OCI-LY1 (cell line): ENCODE measurements at regions not wholly inside any gene's neighbourhood (a gene's known extent, or its start where the extent isn't known, plus 50 kb on each side); places are given as distances from the start of the nearest gene placed in this dataset.

ENCODE experiments used
- CTCF ChIP-seq: fragments of 200-600 bp; sonication (generic), shearing (Covaris generic); IDR thresholded peaks from 2 replicates; pipeline ENCODE4 v1.5.1; 2017; ENCODE audit warnings: mild to moderate bottlenecking, antibody characterized with exemption, low read length, moderate library complexity, mixed read lengths
- EZH2 ChIP-seq: fragments of 200-600 bp; sonication (generic), shearing (Covaris generic); IDR thresholded peaks from 2 replicates; pipeline ENCODE4 v1.8.0; 2017; ENCODE audit warnings: borderline replicate concordance, mixed run types, mild to moderate bottlenecking, antibody characterized with exemption, low read length, moderate library complexity, mixed read lengths

DNA sequence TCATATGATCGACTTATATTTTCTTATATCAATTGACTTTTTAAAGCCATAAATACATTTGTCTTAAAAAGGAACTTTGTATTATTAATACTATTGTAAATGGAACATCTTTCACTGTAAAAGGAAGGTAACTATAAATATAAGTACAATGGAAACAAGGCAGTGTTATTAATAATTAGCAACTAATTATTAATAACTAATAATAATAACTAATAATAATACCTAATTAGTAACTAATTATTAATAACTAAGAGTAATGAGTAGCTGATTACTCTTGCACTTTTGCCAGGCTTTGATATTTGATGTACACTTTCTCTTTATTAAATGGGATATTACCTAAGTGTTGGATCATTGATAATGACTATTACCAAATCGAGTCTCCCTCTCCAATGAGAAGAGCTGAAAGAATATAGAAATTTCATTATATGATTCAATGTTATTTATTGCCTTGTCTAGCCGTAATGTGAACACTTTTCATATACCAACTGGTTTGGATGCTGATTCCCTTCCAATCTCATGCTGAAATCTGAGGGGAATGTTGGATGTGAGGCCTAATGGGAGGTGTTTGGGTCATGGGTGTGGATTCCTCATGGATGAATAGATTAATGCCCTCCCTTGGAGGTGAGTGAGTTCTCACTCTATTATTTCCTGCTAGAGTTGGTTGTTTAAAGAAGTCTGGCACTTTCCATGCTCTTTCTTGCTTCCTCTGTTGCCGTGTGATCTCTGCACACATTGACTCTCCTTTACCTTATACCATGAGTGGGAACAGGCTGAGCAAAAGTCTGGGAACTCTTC, 202.1 kb upstream of the ZBTB20 start:
- TF ChIP-seq CTCF (no peak), EZH2 (no peak)
